WTC11 (cell line): ENCODE measurements at regions not wholly inside any gene's neighbourhood (a gene's known extent, or its start where the extent isn't known, plus 50 kb on each side); places are given as distances from the start of the nearest gene placed in this dataset.

Experiments
- ATAC-seq: fragments of 200-7000 bp; cut with Tn5 transposase; 2 replicates; pipeline ENCODE4 v1.10.0; 2021; ENCODE audit warnings: mild to moderate bottlenecking, moderate library complexity
- CTCF ChIA-PET: fragments of 300-600 bp; sonication (Branson Sonifier 250); formaldehyde crosslinking; loops from one replicate; lab custom pipeline; 2021; ENCODE audit warnings: antibody characterized with exemption; lab: Charles Lee
- POLR2A ChIA-PET: fragments of 350-600 bp; sonication (Branson Sonifier 250); formaldehyde crosslinking; loops from one replicate; lab custom pipeline; 2021; ENCODE audit warnings: antibody characterized with exemption; lab: Charles Lee
- DNase-seq: peaks from one replicate; pipeline ENCODE4 v3.0.0; 2021; ENCODE audit warnings: low spot score
- H3K27ac Mint-ChIP-seq: 2 replicates; pipeline ENCODE4 v1.8.0; 2021; ENCODE audit warnings: mixed read lengths
- H3K27me3 Mint-ChIP-seq: 2 replicates; pipeline ENCODE4 v1.8.0; 2021; ENCODE audit warnings: low read depth, mild to moderate bottlenecking, moderate library complexity, mixed read lengths
- H3K36me3 Mint-ChIP-seq: 2 replicates; pipeline ENCODE4 v1.8.0; 2021; ENCODE audit warnings: mixed read lengths
- H3K4me1 Mint-ChIP-seq: 2 replicates; pipeline ENCODE4 v1.8.0; 2022; ENCODE audit warnings: mixed read lengths
- H3K4me3 Mint-ChIP-seq: 2 replicates; pipeline ENCODE4 v1.8.0; 2021; ENCODE audit warnings: mild to moderate bottlenecking, moderate library complexity, mixed read lengths
- H3K9me3 Mint-ChIP-seq: 2 replicates; pipeline ENCODE4 v1.8.0; 2021; ENCODE audit warnings: mixed read lengths
- ATF1 ChIP-seq: sonication (generic); formaldehyde crosslinking; IDR thresholded peaks from 2 replicates; pipeline ENCODE4 v1.8.1; 2023; ENCODE audit warnings: mild to moderate bottlenecking, moderate library complexity, missing genetic modification reagents
- CBFB ChIP-seq: sonication (generic); formaldehyde crosslinking; IDR thresholded peaks from 2 replicates; pipeline ENCODE4 v1.8.1; 2022; ENCODE audit warnings: mild to moderate bottlenecking, low read depth, missing genetic modification reagents
- E2F5 ChIP-seq: sonication (generic); formaldehyde crosslinking; IDR thresholded peaks from 2 replicates; pipeline ENCODE4 v1.8.1; 2022; ENCODE audit warnings: mild to moderate bottlenecking, moderate library complexity, missing genetic modification reagents
- FOXP1 ChIP-seq: sonication (generic); formaldehyde crosslinking; IDR thresholded peaks from 2 replicates; pipeline ENCODE4 v1.8.0; 2022; ENCODE audit warnings: missing genetic modification reagents, mild to moderate bottlenecking, moderate library complexity, borderline replicate concordance
- GRHL2 ChIP-seq: fragments of 250-450 bp; sonication (Bioruptor Pico); IDR thresholded peaks from 2 replicates; pipeline ENCODE4 v1.8.0; 2022; ENCODE audit warnings: mild to moderate bottlenecking, moderate library complexity; ENCODE audit not compliant: insufficient replicate concordance, severe bottlenecking
- GTF2I ChIP-seq: fragments of 250-450 bp; sonication (Bioruptor Pico); conservative IDR thresholded peaks from 2 replicates; pipeline ENCODE4 v1.4.0; 2021; ENCODE audit warnings: mild to moderate bottlenecking
- IRF1 ChIP-seq: sonication (generic); formaldehyde crosslinking; IDR thresholded peaks from 2 replicates; pipeline ENCODE4 v1.8.0; 2023; ENCODE audit warnings: missing genetic modification reagents
- IRF2 ChIP-seq: sonication (generic); formaldehyde crosslinking; IDR thresholded peaks from 2 replicates; pipeline ENCODE4 v1.8.0; 2022; ENCODE audit warnings: low read depth, missing genetic modification reagents, borderline replicate concordance
- JAZF1 ChIP-seq: fragments of 250-450 bp; sonication (Bioruptor Pico); IDR thresholded peaks from 2 replicates; pipeline ENCODE4 v1.9.0; 2021; ENCODE audit warnings: moderate library complexity, mild to moderate bottlenecking, inconsistent platforms
- KAT7 ChIP-seq: sonication (generic); formaldehyde crosslinking; IDR thresholded peaks from 2 replicates; pipeline ENCODE4 v1.8.1; 2023; ENCODE audit warnings: missing genetic modification reagents, mild to moderate bottlenecking, borderline replicate concordance
- MXD4 ChIP-seq: fragments of 250-450 bp; sonication (Bioruptor Pico); IDR thresholded peaks from 2 replicates; pipeline ENCODE4 v1.8.0; 2021; ENCODE audit warnings: mild to moderate bottlenecking, moderate library complexity, borderline replicate concordance
- MYBL2 ChIP-seq: sonication (generic); formaldehyde crosslinking; IDR thresholded peaks from 2 replicates; pipeline ENCODE4 v1.8.1; 2023; ENCODE audit warnings: mild to moderate bottlenecking, moderate library complexity, missing genetic modification reagents
- NFYB ChIP-seq: sonication (generic); formaldehyde crosslinking; conservative IDR thresholded peaks from 2 replicates; pipeline ENCODE4 v1.8.0; 2022; ENCODE audit warnings: low read depth, missing genetic modification reagents
- NR1H2 ChIP-seq: sonication (generic); formaldehyde crosslinking; IDR thresholded peaks from 2 replicates; pipeline ENCODE4 v1.9.0; 2021; ENCODE audit warnings: mild to moderate bottlenecking, moderate library complexity, missing genetic modification reagents
- NR2C2 ChIP-seq: sonication (generic); formaldehyde crosslinking; IDR thresholded peaks from 2 replicates; pipeline ENCODE4 v1.8.0; 2022; ENCODE audit warnings: mild to moderate bottlenecking, missing genetic modification reagents
- OVOL2 ChIP-seq: fragments of 250-450 bp; sonication (Bioruptor Pico); IDR thresholded peaks from 2 replicates; pipeline ENCODE4 v1.9.0; 2021; ENCODE audit warnings: mild to moderate bottlenecking, borderline replicate concordance
- STAT6 ChIP-seq: sonication (generic); formaldehyde crosslinking; conservative IDR thresholded peaks from 2 replicates; pipeline ENCODE4 v1.8.1; 2023; ENCODE audit warnings: mild to moderate bottlenecking, low read depth, missing genetic modification reagents, moderate library complexity
- TEAD1 ChIP-seq: sonication (generic); formaldehyde crosslinking; IDR thresholded peaks from 2 replicates; pipeline ENCODE4 v1.8.0; 2022; ENCODE audit warnings: mild to moderate bottlenecking, missing genetic modification reagents
- ZNF121 ChIP-seq: sonication (generic); formaldehyde crosslinking; IDR thresholded peaks from 2 replicates; pipeline ENCODE4 v1.8.0; 2023; ENCODE audit warnings: missing genetic modification reagents
- ZNF138 ChIP-seq: sonication (generic); formaldehyde crosslinking; conservative IDR thresholded peaks from 2 replicates; pipeline ENCODE4 v1.8.1; 2022; ENCODE audit warnings: mild to moderate bottlenecking, moderate library complexity, missing genetic modification reagents
- ZNF219 ChIP-seq: sonication (generic); formaldehyde crosslinking; IDR thresholded peaks from 2 replicates; pipeline ENCODE4 v1.8.0; 2023; ENCODE audit warnings: missing genetic modification reagents, mild to moderate bottlenecking, borderline replicate concordance
- ZNF317 ChIP-seq: sonication (generic); formaldehyde crosslinking; IDR thresholded peaks from 2 replicates; pipeline ENCODE4 v1.8.1; 2023; ENCODE audit warnings: low read depth, mild to moderate bottlenecking, moderate library complexity, missing genetic modification reagents, borderline replicate concordance
- ZNF396 ChIP-seq: fragments of 250-450 bp; sonication (Bioruptor Pico); IDR thresholded peaks from 2 replicates; pipeline ENCODE4 v1.8.0; 2021; ENCODE audit warnings: mild to moderate bottlenecking, moderate library complexity, borderline replicate concordance
- ZNF671 ChIP-seq: fragments of 250-450 bp; sonication (Bioruptor Pico); IDR thresholded peaks from 2 replicates; pipeline ENCODE4 v1.8.0; 2021; ENCODE audit warnings: mild to moderate bottlenecking
- TF ChIP-seq, protein P1 (sequence below): sonication (generic); formaldehyde crosslinking; IDR thresholded peaks from 2 replicates; pipeline ENCODE4 v1.8.0; 2022; ENCODE audit warnings: mild to moderate bottlenecking, missing genetic modification reagents
- TF ChIP-seq, protein P2 (sequence below): sonication (generic); formaldehyde crosslinking; IDR thresholded peaks from 2 replicates; pipeline ENCODE4 v1.8.1; 2022; ENCODE audit warnings: missing genetic modification reagents, borderline replicate concordance
- TF ChIP-seq, protein P3 (sequence below): sonication (generic); formaldehyde crosslinking; IDR thresholded peaks from 2 replicates; pipeline ENCODE4 v1.8.1; 2022; ENCODE audit warnings: low read depth, missing genetic modification reagents, borderline replicate concordance
- TF ChIP-seq, protein P4 (sequence below): sonication (generic); formaldehyde crosslinking; IDR thresholded peaks from 2 replicates; pipeline ENCODE4 v1.8.0; 2022; ENCODE audit warnings: mild to moderate bottlenecking, missing genetic modification reagents

GRCh38 chr3:148344521-148344920 lies 353.2 kb upstream of the AGTR1 start:
- TF ChIP-seq ZNF317 (no peak), ZNF138 (no peak), ATF1 (CRISPR knock-in tag) (no peak), JAZF1 (CRISPR knock-in tag) (no peak), NFYB (CRISPR knock-in tag) (no peak), IRF2 (CRISPR knock-in tag) (no peak), ZNF219 (CRISPR knock-in tag) (no peak), ZNF671 (CRISPR knock-in tag) (no peak)
- TF ChIP-seq, protein P1, sequence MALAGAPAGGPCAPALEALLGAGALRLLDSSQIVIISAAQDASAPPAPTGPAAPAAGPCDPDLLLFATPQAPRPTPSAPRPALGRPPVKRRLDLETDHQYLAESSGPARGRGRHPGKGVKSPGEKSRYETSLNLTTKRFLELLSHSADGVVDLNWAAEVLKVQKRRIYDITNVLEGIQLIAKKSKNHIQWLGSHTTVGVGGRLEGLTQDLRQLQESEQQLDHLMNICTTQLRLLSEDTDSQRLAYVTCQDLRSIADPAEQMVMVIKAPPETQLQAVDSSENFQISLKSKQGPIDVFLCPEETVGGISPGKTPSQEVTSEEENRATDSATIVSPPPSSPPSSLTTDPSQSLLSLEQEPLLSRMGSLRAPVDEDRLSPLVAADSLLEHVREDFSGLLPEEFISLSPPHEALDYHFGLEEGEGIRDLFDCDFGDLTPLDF (CRISPR knock-in tag) = no peak
- no peak overlapping the region for H3K4me3 Mint-ChIP-seq
- H3K27ac Mint-ChIP-seq = no peak overlapping the region
- CTCF ChIA-PET = no interaction called here
- peaks cover 19% of the 10 kb centered on the region for H3K36me3 Mint-ChIP-seq
- H3K4me1 Mint-ChIP-seq = no peaks in the 10 kb centered on the region
- DNase-seq = no peak
- POLR2A ChIA-PET = no interaction called here
- ATAC-seq = no peak
- H3K9me3 Mint-ChIP-seq = peaks cover 29% of the 10 kb centered on the region
- H3K27me3 Mint-ChIP-seq = no peaks in the 10 kb centered on the region

- TF ChIP-seq MYBL2 (CRISPR knock-in tag) = no peak
- TF ChIP-seq, protein P2, sequence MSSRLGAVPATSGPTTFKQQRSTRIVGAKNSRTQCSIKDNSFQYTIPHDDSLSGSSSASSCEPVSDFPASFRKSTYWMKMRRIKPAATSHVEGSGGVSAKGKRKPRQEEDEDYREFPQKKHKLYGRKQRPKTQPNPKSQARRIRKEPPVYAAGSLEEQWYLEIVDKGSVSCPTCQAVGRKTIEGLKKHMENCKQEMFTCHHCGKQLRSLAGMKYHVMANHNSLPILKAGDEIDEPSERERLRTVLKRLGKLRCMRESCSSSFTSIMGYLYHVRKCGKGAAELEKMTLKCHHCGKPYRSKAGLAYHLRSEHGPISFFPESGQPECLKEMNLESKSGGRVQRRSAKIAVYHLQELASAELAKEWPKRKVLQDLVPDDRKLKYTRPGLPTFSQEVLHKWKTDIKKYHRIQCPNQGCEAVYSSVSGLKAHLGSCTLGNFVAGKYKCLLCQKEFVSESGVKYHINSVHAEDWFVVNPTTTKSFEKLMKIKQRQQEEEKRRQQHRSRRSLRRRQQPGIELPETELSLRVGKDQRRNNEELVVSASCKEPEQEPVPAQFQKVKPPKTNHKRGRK = no peak
- TF ChIP-seq FOXP1 (CRISPR knock-in tag) = no peak
- TF ChIP-seq IRF1 (CRISPR knock-in tag) = no peak
- no peak for TF ChIP-seq NR1H2 (CRISPR knock-in tag)
- TF ChIP-seq CBFB (CRISPR knock-in tag) = no peak
- no peak for TF ChIP-seq GTF2I (CRISPR knock-in tag)
- TF ChIP-seq, protein P3, sequence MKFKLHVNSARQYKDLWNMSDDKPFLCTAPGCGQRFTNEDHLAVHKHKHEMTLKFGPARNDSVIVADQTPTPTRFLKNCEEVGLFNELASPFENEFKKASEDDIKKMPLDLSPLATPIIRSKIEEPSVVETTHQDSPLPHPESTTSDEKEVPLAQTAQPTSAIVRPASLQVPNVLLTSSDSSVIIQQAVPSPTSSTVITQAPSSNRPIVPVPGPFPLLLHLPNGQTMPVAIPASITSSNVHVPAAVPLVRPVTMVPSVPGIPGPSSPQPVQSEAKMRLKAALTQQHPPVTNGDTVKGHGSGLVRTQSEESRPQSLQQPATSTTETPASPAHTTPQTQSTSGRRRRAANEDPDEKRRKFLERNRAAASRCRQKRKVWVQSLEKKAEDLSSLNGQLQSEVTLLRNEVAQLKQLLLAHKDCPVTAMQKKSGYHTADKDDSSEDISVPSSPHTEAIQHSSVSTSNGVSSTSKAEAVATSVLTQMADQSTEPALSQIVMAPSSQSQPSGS (CRISPR knock-in tag) = no peak
- no peak for TF ChIP-seq NR2C2 (CRISPR knock-in tag)
- no peak for TF ChIP-seq STAT6 (CRISPR knock-in tag)
- no peak for TF ChIP-seq ZNF396 (CRISPR knock-in tag)
- TF ChIP-seq GRHL2 (CRISPR knock-in tag) = no peak
- TF ChIP-seq, protein P4, sequence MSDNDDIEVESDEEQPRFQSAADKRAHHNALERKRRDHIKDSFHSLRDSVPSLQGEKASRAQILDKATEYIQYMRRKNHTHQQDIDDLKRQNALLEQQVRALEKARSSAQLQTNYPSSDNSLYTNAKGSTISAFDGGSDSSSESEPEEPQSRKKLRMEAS = no peak
- TF ChIP-seq OVOL2 (CRISPR knock-in tag) = no peak
- TF ChIP-seq KAT7 (CRISPR knock-in tag) = no peak
- TF ChIP-seq MXD4 = no peak
- TF ChIP-seq ZNF121 = no peak
- TF ChIP-seq E2F5 (CRISPR knock-in tag) = no peak
- TF ChIP-seq TEAD1 = no peak
- Mint-ChIP-seq H3K27ac (no peak overlapping the region), H3K9me3 (peaks cover 16% of the 10 kb centered on the region), H3K4me3 (no peak overlapping the region), H3K27me3 (no peaks in the 10 kb centered on the region), H3K4me1 (no peaks in the 10 kb centered on the region), H3K36me3 (peaks cover 3% of the 10 kb centered on the region; the same call in 1 of the 2 replicates)
- CTCF ChIA-PET = no interaction called here
- ATAC-seq = no peak
- POLR2A ChIA-PET = interaction anchor here (0.8 kb wide), 1 partner anchor 8 kb away, joined by 4 read pairs; no protein-coding TSS in a partner anchor
- no peak for DNase-seq
These were observed 337.7 kb upstream of the AGTR1 start for GRCh38 chr3:148360051-148360450.
